NK-92 treated with Interleukin-12 subunit alpha and Interleukin-12 subunit beta, amount 100 ng/mL, for 24 hours (cell line): ENCODE measurements at regions not wholly inside any gene's neighbourhood (a gene's known extent, or its start where the extent isn't known, plus 50 kb on each side); places are given as distances from the start of the nearest gene placed in this dataset.
A peak's percentile ranks its signal among the peaks of the same experiment; 100 is the strongest.

Experiments used
- DNase-seq: peaks from one replicate; lab custom pipeline; 2025; lab: John Stamatoyannopoulos, UW

GRCh38 chr15:58235961-58236360, 97.8 kb downstream of the AQP9 start:
- DNase-seq = no peak

- no peak for DNase-seq
These were observed 102.2 kb downstream of the AQP9 start for GRCh38 chr15:58240191-58240932.

DNA sequence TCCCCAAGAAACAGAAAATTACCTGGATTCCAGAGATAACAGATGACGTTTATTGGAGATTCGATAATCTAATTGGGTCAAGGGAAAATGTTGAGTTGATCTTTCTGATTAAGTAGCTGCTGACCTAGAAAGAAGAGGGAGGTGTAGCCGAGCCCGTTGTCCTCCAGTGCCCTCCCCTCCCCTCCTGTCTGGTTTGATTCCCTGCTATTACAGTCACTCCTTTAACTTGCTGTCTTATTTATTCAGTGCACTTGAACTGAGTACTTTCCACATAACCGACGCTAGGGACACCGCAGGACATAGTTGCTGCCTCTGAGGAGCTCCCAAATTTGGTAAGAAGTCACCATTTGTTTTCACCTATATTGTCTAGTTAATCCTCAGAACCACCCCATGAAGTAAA, 103.7 kb downstream of the AQP9 start:
- DNase-seq = no peak

GRCh38 chr15:58243070-58243469, 104.9 kb downstream of the AQP9 start:
- no peak for DNase-seq

DNA sequence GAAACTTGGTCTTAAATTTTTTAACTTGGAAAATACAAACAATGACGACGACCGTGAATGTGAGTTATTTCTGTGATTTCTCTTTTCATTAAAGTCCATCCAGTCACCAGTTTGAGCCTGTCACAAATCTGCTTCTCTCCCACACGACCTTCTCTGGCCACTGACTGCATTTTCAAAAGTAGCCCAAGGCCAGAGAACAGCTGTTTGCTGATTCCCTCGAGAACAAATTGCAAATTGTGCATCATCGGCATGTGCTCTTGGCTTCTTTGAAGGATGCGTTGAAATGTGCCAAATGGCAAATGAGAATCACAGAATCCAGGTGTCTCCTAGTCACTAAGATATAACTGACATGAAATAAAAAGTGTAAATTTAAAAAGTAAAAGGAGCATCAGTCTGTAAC, 106.4 kb downstream of the AQP9 start:
- no peak for DNase-seq

- DNase-seq = no peak
These were observed 107.9 kb downstream of the AQP9 start for GRCh38 chr15:58246041-58246440.

GRCh38 chr15:58247855-58248842, 110.0 kb downstream of the AQP9 start:
- DNase-seq = peak; percentile 94

GRCh38 chr15:58249646-58250312, 111.6 kb downstream of the AQP9 start:
- DNase-seq = no peak

DNA sequence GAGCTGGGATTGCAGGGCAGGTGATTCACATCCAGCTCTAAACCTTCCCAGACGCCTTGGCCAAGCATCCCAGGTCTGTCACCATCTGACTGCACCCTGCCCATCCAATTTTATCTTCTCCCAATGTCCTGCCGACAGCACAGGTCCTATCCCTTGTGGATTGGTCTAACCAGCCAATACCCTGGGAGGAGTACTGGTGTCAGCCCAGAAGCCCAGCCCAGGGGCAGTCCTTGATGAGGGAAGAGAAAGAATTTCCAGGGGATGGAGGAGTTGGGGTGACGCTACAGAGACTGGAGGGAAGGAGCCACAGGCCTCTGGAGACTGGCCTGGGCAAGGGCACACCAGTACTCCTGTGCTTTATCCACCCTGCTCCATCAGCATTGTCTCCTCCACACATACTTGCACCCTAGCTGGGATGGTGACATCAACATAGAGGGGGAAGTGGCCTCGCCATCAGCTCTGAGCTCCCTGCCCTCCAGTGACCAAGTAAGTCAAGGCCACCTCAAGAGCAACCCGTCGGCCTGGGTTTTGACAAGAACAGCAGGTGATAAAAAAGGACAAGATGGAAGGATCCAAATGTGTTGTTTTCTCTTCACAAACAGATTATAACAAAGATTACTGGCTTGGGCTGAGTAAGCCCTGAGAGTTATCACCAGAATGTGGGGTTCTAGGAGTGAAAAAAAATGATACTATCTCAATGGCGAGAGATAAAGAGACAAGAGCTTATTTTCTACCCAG, 114.6 kb downstream of the AQP9 start:
- DNase-seq = no peak

GRCh38 chr15:58257776-58258325, 119.7 kb downstream of the AQP9 start:
- DNase-seq = no peak

GRCh38 chr15:58258501-58259292, 120.5 kb downstream of the AQP9 start:
- no peak for DNase-seq

DNA sequence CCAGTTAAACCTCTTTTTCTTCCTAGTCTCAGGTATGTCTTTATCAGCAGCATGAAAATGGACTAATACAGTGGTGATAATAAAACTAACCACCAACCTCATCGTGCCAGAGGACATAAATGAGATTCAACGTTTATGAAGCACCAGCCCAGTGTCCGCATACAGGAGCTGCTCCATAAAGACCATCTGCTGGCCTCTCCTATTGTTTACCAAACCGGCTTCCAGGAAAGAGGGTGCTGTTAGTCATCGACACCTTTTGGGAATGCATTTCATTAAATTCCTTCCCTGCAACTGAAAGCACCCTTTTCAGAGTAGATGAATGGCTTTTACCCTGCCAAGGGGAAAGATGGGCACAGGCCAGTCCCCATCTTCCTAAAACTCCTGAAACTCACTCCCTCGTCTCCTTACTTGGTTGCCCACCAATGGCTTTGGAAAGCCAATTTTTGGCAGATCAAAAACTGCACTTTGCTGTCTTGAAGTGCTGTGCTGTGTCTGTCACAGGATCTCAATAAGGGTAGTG, 122.1 kb downstream of the AQP9 start:
- no peak for DNase-seq

DNA sequence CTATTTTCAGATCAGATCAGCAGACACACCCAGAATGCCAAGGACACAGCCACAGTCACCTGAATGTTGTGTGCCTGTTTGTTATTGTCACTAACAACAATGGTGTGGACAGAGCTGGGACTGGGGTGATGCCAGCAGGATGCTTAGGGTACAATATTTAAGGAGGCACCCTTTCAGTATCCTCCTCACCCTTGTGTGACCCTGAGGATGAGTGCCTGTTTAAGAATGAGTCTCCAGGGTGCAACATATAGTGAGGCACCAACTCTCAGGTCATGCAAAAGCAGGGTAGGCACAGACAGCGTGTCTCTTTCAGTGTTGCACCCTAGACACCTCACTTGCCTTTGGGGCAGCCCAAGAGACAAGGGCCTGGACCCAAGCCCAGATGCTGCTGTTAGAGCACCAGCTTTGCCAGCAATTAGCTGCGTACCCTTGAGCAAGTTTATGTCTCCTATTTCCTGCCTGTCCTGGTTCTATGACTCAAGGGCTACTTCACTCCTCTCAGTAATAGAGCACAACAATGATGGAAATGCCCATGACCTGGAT, 122.6 kb downstream of the AQP9 start:
- no peak for DNase-seq

DNA sequence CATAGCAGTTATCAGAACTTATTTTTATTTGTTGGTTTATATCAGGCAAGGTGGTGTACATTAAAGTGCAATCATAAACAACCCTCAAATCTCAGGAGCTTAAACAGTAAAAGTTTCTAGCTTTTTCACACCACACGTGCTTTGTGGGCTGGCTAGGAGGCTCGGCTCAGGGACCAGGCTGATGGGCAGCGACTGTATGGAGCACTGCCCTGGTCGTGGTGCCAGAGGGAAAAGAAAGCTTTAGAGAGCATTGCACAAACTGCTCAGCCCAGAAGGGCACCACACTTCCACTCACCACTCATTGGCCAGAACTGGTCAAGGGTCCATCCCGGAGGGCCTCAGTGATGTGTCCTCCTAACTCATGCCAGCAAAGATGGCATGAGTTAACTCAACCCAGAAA, 123.2 kb downstream of the AQP9 start:
- DNase-seq = no peak

- no peak for DNase-seq
These were observed 126.1 kb downstream of the AQP9 start for GRCh38 chr15:58264053-58264971.

DNA sequence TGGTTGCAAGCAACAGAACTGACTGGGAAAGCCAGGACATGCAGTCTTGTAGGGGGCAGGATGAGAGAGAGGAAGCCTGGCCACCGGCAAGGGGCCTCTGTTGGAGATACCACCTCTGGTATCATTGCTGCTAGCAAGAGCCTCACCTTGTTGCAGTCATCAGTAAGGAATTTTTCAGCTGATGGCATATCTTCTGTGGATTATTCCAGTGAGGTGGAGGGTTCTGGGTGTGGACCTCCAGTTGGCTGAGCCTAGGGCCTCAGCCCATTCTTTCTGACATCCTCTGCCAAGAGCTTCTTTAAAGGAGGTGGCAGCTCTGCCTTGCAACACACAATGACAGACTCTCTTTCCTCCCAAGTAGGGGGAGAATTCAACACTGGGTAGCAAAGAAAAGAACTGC, 128.9 kb downstream of the AQP9 start:
- DNase-seq = no peak

DNA sequence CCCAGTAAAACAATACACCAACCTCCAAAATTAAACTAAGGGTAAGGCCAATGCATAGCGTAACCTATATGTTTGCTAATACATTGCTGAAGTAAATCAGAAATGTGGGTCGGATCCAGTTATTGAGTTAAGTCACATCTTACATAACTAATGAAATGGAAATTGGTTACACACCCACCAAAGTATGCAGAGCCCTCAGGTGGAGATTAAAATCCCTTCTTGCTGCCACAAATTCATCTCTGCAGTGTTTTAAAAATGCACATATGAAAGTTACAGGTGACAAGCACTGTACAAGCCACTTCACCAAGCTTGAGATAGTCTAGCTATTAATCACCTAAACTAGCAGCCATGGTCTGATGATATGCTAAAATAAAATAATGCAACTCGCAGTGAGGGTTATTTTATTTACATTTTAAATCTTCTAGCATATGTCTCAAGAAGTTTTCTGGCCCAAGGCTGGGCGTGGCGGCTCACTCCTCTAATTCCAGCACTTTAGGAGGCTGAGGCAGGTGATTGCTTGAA, 130.6 kb downstream of the AQP9 start:
- DNase-seq = no peak

GRCh38 chr15:58269455-58270414, 131.6 kb downstream of the AQP9 start:
- peak; percentile 23 for DNase-seq
